GM12873 (cell line): ENCODE measurements at regions not wholly inside any gene's neighbourhood (a gene's known extent, or its start where the extent isn't known, plus 50 kb on each side); places are given as distances from the start of the nearest gene placed in this dataset.

Experiments used
- TF ChIP-seq, protein P1 (sequence below): IDR thresholded peaks from 2 replicates; pipeline ENCODE4 v1.5.1; 2012; ENCODE audit warnings: low read depth, mild to moderate bottlenecking, moderate library complexity, low read length, control low read depth; ENCODE audit not compliant: insufficient read depth; ENCODE audit errors: missing control alignments

DNA sequence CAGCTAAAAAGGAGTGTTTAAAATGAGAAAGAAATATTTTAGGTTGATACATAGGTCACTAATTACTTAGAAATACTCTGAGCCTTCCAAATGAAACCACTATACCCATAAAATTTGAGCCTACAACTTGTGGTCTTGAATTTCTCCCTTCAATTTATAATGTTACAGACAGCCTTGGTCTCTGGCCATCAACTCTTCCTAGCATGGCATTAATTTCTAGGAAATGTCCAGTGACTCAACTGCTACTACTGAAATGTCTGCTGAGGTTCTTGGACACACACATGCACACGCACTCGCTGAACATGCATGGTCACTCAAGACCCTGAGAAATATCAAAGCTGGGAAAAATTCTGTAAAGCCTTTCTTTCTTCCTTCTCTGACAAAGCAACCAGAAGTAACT is 61.1 kb upstream of the SAMSN1 start:
- TF ChIP-seq, protein P1, sequence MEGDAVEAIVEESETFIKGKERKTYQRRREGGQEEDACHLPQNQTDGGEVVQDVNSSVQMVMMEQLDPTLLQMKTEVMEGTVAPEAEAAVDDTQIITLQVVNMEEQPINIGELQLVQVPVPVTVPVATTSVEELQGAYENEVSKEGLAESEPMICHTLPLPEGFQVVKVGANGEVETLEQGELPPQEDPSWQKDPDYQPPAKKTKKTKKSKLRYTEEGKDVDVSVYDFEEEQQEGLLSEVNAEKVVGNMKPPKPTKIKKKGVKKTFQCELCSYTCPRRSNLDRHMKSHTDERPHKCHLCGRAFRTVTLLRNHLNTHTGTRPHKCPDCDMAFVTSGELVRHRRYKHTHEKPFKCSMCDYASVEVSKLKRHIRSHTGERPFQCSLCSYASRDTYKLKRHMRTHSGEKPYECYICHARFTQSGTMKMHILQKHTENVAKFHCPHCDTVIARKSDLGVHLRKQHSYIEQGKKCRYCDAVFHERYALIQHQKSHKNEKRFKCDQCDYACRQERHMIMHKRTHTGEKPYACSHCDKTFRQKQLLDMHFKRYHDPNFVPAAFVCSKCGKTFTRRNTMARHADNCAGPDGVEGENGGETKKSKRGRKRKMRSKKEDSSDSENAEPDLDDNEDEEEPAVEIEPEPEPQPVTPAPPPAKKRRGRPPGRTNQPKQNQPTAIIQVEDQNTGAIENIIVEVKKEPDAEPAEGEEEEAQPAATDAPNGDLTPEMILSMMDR: no peak

DNA sequence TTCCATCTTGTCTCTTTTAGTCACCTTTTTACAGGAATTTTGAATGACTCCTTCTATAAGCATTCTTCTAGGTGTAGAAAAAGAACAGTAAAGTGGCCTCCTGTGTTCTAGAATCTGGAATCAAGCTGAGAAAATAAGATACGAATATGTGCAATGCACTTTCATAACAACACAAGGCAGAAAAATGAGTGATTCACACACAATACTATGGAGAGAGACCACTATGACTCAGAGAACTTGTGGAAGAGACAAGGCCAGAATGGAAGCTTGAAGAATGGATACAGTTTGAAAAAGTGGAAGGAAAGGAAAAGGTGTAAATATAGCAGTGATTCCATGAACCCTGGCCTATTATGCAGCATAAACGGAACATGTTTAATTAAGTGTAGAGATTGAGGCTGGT is 57.1 kb upstream of the SAMSN1 start:
- TF ChIP-seq, protein P1: no peak

DNA sequence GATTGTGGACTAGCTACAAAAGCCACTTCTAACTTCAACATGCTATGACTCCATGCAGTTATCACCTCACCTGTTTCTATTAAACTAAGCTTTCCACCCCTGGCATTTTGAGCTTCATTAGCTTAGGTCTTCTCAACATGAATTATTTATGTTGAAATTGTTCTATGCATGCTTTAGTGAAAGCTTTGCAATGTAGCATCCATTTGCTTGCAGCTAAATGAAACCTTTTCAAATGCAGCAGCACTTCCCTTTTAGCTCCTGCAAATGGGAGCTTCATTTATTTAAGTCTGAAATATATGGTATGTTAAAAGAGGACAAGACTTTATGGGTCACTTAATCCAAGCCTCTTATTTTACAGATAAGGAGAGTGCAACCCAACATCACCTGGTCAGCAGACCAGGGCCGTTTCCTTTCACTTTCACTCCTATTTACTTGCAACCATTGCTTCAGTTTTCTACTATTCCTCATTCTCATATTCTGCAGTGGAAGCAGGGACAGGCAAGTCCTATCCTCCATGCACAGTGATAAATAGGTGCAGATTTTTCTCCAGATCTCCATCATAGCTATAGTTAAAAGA is 56.4 kb upstream of the SAMSN1 start:
- TF ChIP-seq, protein P1: no peak

DNA sequence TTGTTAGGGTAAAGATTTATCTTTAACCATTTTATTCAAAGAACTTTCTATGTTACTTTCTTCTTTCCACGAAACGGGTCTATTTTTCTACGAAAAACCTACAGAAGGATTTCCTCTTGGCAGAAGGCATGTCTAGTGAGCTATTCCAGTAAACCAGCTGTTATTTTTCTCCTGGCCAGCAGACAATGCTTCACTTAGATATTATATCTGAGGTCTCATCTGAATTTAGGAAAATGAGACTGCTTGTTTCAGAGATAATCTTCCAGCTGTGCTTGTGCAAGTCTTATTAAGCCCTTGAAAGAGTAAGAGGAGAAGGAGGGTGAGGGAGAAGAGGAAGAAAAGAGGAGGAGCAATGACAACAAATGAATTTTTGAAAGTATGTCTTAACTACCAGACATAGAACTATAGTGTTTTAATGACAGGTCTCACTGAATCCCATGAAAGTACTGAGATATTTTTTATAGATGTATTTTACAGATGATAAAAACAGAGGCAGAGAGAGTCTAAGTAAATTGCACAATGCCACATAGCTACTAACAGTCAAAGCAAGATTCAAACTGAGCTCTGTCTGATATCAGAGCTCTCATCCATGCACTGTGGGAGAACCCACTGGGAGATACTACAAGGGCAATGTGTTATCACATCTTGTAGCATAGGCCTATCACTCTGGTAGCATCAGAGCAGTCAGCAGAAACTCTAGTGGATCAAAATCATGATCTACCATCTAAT is 54.6 kb upstream of the SAMSN1 start:
- TF ChIP-seq, protein P1: no peak

DNA sequence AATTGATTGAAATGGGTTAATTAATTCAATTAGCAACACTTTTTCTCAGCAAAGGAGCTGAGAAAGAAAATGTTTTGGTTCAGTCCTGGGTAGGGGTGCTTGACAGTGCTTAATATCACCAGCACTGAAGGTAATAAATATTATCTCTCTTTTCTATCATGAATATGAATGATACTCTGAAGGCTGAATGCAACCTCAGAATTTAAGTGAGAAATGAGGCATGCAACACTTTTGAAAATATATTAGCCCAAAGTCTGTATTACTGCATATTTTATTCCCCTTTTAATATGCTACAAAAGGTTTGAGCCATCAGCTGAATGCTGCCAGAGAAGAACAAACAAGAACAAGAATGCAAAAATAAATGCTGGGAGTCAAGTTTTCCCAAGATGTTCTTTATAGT is 52.0 kb upstream of the SAMSN1 start:
- TF ChIP-seq, protein P1: no peak
